ENCODE measurements at regions not wholly inside any gene's neighbourhood (a gene's known extent, or its start where the extent isn't known, plus 50 kb on each side); places are given as distances from the start of the nearest gene placed in this dataset.

DNA sequence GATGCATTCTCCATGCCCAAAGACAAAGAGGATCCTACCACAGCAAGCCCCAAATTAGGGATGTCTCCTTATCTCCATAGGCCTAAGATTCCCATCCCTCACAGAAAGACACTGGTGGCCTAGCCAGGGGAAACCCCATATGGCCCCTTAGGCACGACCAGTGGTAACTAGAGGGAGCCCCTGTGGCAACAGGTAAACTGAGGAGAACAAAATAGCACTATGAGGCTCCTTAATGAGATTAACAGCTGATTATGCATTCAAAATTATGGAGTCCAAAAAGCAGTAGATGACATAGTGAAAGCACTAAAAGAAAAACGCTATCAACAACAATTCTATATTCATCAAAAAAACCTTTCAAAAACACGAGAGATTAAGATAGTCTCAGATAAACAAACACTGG is 234.0 kb downstream of the DIRAS2 start:
- Histone ChIP-seq H3K79me2 (no peaks in the 10 kb centered on the region), H3K36me3 (replicated peaks; ENCODE audit: insufficient read depth, low read depth) (no peaks in the 10 kb centered on the region), H3K4me3 (no peak overlapping the region), H3K9me2 (replicated peaks; ENCODE audit: insufficient read depth) (no peaks in the 10 kb centered on the region), H4K20me1 (ENCODE audit: insufficient read depth, poor library complexity, severe bottlenecking) (no peaks in the 10 kb centered on the region), H3K4me1 (ENCODE audit: insufficient read depth) (no peaks in the 10 kb centered on the region), H3K9me3 (ENCODE audit: low read depth) (peaks cover 4% of the 10 kb centered on the region), H3K4me2 (no peak overlapping the region), H2AFZ (no peak overlapping the region), H3K27ac (no peak overlapping the region), H3K27me3 (no peaks in the 10 kb centered on the region)
- TF ChIP-seq EZH2 (IDR thresholded peaks at IDR 0.05; ENCODE audit: borderline replicate concordance) (no peak), EZH2phosphoT487 (IDR thresholded peaks at IDR 0.05; ENCODE audit: low read depth, severe bottlenecking, unreplicated experiment) (no peak)
- TF ChIP-seq, protein P1, sequence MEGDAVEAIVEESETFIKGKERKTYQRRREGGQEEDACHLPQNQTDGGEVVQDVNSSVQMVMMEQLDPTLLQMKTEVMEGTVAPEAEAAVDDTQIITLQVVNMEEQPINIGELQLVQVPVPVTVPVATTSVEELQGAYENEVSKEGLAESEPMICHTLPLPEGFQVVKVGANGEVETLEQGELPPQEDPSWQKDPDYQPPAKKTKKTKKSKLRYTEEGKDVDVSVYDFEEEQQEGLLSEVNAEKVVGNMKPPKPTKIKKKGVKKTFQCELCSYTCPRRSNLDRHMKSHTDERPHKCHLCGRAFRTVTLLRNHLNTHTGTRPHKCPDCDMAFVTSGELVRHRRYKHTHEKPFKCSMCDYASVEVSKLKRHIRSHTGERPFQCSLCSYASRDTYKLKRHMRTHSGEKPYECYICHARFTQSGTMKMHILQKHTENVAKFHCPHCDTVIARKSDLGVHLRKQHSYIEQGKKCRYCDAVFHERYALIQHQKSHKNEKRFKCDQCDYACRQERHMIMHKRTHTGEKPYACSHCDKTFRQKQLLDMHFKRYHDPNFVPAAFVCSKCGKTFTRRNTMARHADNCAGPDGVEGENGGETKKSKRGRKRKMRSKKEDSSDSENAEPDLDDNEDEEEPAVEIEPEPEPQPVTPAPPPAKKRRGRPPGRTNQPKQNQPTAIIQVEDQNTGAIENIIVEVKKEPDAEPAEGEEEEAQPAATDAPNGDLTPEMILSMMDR (IDR thresholded peaks at IDR 0.05; ENCODE audit: poor library complexity), result no peak
- 92% methylated on average over 3 of the region's 3 CpGs for WGBS (ENCODE audit: low lambda C conversion rate, missing lambda C conversion rate)
- no peak for DNase-seq (ENCODE audit: low spot score)

DNA sequence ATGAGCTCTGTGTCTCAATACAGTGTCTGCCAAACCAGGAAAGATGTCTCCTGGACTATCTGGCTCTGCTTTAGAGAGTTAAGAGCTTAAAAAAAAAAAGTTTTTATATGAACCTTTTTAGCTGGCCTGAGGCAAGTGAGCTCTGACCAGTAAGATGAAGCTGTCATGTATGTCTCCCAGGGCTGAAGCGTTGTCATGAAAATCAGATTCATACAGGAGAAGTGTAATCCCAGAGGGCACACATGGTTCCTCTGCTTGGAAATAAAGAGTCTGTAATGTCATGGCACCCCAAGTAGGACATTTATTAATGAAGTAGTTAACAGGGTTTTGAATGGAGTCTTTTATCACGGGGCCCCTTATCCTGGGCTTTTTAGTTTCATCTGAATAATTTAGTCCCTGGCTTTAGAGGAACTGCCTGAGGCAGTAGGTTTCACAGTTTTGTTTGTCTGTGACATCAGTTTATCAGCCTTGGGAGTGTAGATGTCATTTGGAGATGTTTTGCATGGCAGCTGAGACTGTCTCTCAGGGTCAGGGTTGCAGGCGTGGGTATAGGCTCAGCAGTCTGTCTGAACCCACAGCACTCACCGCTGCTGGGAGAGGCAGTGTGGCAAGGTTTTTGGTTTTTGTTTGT is 223.3 kb downstream of the DIRAS2 start:
- Histone ChIP-seq H3K27me3 (no peaks in the 10 kb centered on the region), H3K79me2 (no peaks in the 10 kb centered on the region), H3K36me3 (replicated peaks; ENCODE audit: insufficient read depth, low read depth) (no peaks in the 10 kb centered on the region), H4K20me1 (ENCODE audit: insufficient read depth, poor library complexity, severe bottlenecking) (no peaks in the 10 kb centered on the region), H3K9me3 (ENCODE audit: low read depth) (no peaks in the 10 kb centered on the region), H3K27ac (no peak overlapping the region), H3K4me1 (ENCODE audit: insufficient read depth) (peaks cover under 1% of the 10 kb centered on the region), H3K4me2 (no peak overlapping the region), H3K9me2 (replicated peaks; ENCODE audit: insufficient read depth) (no peaks in the 10 kb centered on the region), H3K4me3 (no peak overlapping the region), H2AFZ (no peak overlapping the region)
- 67% methylated on average over 4 of the region's 4 CpGs for WGBS (ENCODE audit: low lambda C conversion rate, missing lambda C conversion rate)
- DNase-seq (ENCODE audit: low spot score), result no peak
- TF ChIP-seq, protein P1 (IDR thresholded peaks at IDR 0.05; ENCODE audit: poor library complexity), result no peak
- TF ChIP-seq EZH2 (IDR thresholded peaks at IDR 0.05; ENCODE audit: borderline replicate concordance), result no peak
- TF ChIP-seq EZH2phosphoT487 (IDR thresholded peaks at IDR 0.05; ENCODE audit: low read depth, severe bottlenecking, unreplicated experiment), result no peak

DNA sequence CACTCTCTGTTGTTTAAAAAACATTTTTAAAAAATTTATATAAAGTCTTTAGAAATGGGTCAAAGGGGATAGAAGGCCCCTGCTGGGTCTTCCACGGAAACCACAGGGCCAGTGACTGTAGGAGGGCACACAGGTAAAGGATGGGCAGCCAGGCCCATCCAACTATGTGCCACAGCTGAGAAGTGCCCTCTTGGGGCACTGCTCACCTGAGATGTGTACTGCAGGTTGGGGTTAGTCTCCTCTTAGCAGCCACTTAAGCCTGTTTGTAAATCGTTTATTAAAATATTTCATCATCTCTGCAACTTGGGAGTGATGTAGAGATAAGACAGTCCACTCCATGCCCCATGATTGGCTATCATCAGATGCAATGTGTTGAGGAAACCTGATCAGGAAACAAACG is 222.4 kb downstream of the DIRAS2 start:
- Histone ChIP-seq H2AFZ (no peak overlapping the region), H3K36me3 (replicated peaks; ENCODE audit: insufficient read depth, low read depth) (no peaks in the 10 kb centered on the region), H3K27ac (no peak overlapping the region), H3K9me3 (ENCODE audit: low read depth) (no peaks in the 10 kb centered on the region), H3K79me2 (no peaks in the 10 kb centered on the region), H3K4me2 (no peak overlapping the region), H3K9me2 (replicated peaks; ENCODE audit: insufficient read depth) (no peaks in the 10 kb centered on the region), H3K4me3 (no peak overlapping the region), H3K4me1 (ENCODE audit: insufficient read depth) (peaks cover 2% of the 10 kb centered on the region), H3K27me3 (no peaks in the 10 kb centered on the region), H4K20me1 (ENCODE audit: insufficient read depth, poor library complexity, severe bottlenecking) (no peaks in the 10 kb centered on the region)
- WGBS (ENCODE audit: low lambda C conversion rate, missing lambda C conversion rate), result 85% methylated on average over 3 of the region's 3 CpGs
- TF ChIP-seq EZH2 (IDR thresholded peaks at IDR 0.05; ENCODE audit: borderline replicate concordance) (no peak), EZH2phosphoT487 (IDR thresholded peaks at IDR 0.05; ENCODE audit: low read depth, severe bottlenecking, unreplicated experiment) (no peak)
- TF ChIP-seq, protein P1 (IDR thresholded peaks at IDR 0.05; ENCODE audit: poor library complexity), result no peak
- DNase-seq (ENCODE audit: low spot score), result no peak

Measured in hepatocyte (in vitro differentiated cells).